ENCODE measurements at regions not wholly inside any gene's neighbourhood (a gene's known extent, or its start where the extent isn't known, plus 50 kb on each side); places are given as distances from the start of the nearest gene placed in this dataset.

DNA sequence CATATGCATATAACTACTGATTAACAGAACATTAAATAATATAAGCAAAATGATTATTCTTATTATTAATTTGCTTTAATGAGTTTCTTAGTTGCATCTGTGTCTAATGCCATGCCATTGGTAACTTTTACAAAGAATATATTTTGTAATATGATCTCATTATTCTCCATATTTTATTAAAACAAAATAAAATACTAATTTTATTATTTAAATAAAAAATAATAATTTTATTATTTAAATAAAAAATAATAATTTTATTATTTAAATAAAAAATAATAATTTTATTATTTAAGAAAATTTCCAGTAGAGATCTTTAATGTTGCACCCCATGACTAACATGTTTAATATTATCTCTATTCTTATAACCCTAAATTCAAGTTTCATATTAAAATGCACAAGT is 771.1 kb downstream of the NR2F2 start:
- no peak overlapping the region for H3K4me3 ChIP-seq (ENCODE audit: low read depth, low read length)
- ChIA-PET CTCF (no interaction called here), POLR2A (no interaction called here)

GRCh38 chr15:97114900-97115760 is 784.6 kb downstream of the NR2F2 start:
- ChIA-PET POLR2A (no interaction called here), CTCF (interaction anchor here (0.5 to 0.6 kb wide), 2 partner anchors 22 to 518 kb away, joined by 3 read pairs; no protein-coding TSS in a partner anchor)
- Histone ChIP-seq H3K27ac (ENCODE audit: extremely low read depth, low read depth, low read length) (no peak overlapping the region), H3K36me3 (ENCODE audit: control insufficient read depth in 2 of 2, insufficient read depth in 1 of 2, low read length in 2 of 2) (no peaks in the 10 kb centered on the region), H3K9me3 (ENCODE audit: control insufficient read depth, insufficient read depth, low read depth, low read length) (no peaks in the 10 kb centered on the region), H3K4me1 (ENCODE audit: control insufficient read depth, insufficient read depth, low read length) (peaks cover 16% of the 10 kb centered on the region; the same call in 1 of the 2 replicates), H3K4me3 (ENCODE audit: low read depth, low read length) (no peak overlapping the region)
- TF ChIP-seq PRDM1 (tag by site-specific recombination; IDR thresholded peaks at IDR 0.05): no peak
- no peak for TF ChIP-seq INSM2 (tag by site-specific recombination; IDR thresholded peaks at IDR 0.05)
- no peak for TF ChIP-seq ZNF747 (tag by site-specific recombination; IDR thresholded peaks at IDR 0.05)
- no peak for TF ChIP-seq ZNF302 (tag by site-specific recombination; IDR thresholded peaks at IDR 0.05; ENCODE audit: low read depth)
- TF ChIP-seq, protein P1, sequence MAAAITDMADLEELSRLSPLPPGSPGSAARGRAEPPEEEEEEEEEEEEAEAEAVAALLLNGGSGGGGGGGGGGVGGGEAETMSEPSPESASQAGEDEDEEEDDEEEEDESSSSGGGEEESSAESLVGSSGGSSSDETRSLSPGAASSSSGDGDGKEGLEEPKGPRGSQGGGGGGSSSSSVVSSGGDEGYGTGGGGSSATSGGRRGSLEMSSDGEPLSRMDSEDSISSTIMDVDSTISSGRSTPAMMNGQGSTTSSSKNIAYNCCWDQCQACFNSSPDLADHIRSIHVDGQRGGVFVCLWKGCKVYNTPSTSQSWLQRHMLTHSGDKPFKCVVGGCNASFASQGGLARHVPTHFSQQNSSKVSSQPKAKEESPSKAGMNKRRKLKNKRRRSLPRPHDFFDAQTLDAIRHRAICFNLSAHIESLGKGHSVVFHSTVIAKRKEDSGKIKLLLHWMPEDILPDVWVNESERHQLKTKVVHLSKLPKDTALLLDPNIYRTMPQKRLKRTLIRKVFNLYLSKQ (tag by site-specific recombination; IDR thresholded peaks at IDR 0.05; ENCODE audit: borderline replicate concordance): no peak
- TF ChIP-seq ZIC2 (tag by site-specific recombination; IDR thresholded peaks at IDR 0.05): no peak
- no peak for TF ChIP-seq REPIN1 (tag by site-specific recombination; IDR thresholded peaks at IDR 0.05; ENCODE audit: low read depth)
- TF ChIP-seq ZNF174 (tag by site-specific recombination; IDR thresholded peaks at IDR 0.05): no peak
- no peak for TF ChIP-seq ZNF510 (tag by site-specific recombination; IDR thresholded peaks at IDR 0.05; ENCODE audit: insufficient replicate concordance)
- no peak for TF ChIP-seq ZNF514 (tag by site-specific recombination; IDR thresholded peaks at IDR 0.05)
- TF ChIP-seq ZNF580 (tag by site-specific recombination; IDR thresholded peaks at IDR 0.05): no peak
- TF ChIP-seq KLF16 (tag by site-specific recombination; IDR thresholded peaks at IDR 0.05): no peak
- no peak for TF ChIP-seq ZXDB (tag by site-specific recombination; IDR thresholded peaks at IDR 0.05)

More for the DNA sequence above, 771.1 kb downstream of the NR2F2 start:
- no peak overlapping the region for H3K27ac ChIP-seq (ENCODE audit: extremely low read depth, low read depth, low read length)
- H3K36me3 ChIP-seq (ENCODE audit: control insufficient read depth in 2 of 2, insufficient read depth in 1 of 2, low read length in 2 of 2): no peaks in the 10 kb centered on the region
- H3K9me3 ChIP-seq (ENCODE audit: control insufficient read depth, insufficient read depth, low read depth, low read length): no peaks in the 10 kb centered on the region
- H3K4me1 ChIP-seq (ENCODE audit: control insufficient read depth, insufficient read depth, low read length): no peaks in the 10 kb centered on the region
- TF ChIP-seq PRDM2 (tag by site-specific recombination; IDR thresholded peaks at IDR 0.05; ENCODE audit: borderline replicate concordance) (no peak), ZIC2 (tag by site-specific recombination; IDR thresholded peaks at IDR 0.05) (no peak)

All from HEK293 (cell line).